ENCODE measurements at regions not wholly inside any gene's neighbourhood (a gene's known extent, or its start where the extent isn't known, plus 50 kb on each side); places are given as distances from the start of the nearest gene placed in this dataset.

GRCh38 chr3:151630938-151631441, 102.7 kb upstream of the AADACL2 start:
- no peaks in the 10 kb centered on the region for H3K4me1 ChIP-seq (replicated peaks)
- intact Hi-C loops (cut with DNase I): no loop called here
- no peak overlapping the region for H3K4me3 ChIP-seq
- no peaks in the 10 kb centered on the region for H3K27me3 ChIP-seq (replicated peaks; ENCODE audit: insufficient read depth)
- H3K36me3 ChIP-seq: no peaks in the 10 kb centered on the region
- no peak overlapping the region for H3K27ac ChIP-seq
- TF ChIP-seq POLR2A (IDR thresholded peaks at IDR 0.05) (no peak), POLR2AphosphoS5 (IDR thresholded peaks at IDR 0.05) (no peak), CTCF (IDR thresholded peaks at IDR 0.05) (no peak)
- no peaks in the 10 kb centered on the region for H3K9me3 ChIP-seq
- 47% methylated on average over 1 of the region's 1 CpG for WGBS
- no peak for DNase-seq (ENCODE audit: low spot score)

- intact Hi-C loops (cut with DNase I): no loop called here
- Histone ChIP-seq H3K27me3 (replicated peaks; ENCODE audit: insufficient read depth) (no peaks in the 10 kb centered on the region), H3K36me3 (no peaks in the 10 kb centered on the region), H3K4me1 (replicated peaks) (no peaks in the 10 kb centered on the region), H3K27ac (no peak overlapping the region), H3K9me3 (no peaks in the 10 kb centered on the region), H3K4me3 (no peak overlapping the region)
- WGBS: 78% methylated on average over 3 of the region's 3 CpGs
- no peak for TF ChIP-seq POLR2AphosphoS5 (IDR thresholded peaks at IDR 0.05)
- TF ChIP-seq POLR2A (IDR thresholded peaks at IDR 0.05): no peak
- TF ChIP-seq CTCF (IDR thresholded peaks at IDR 0.05): no peak
- DNase-seq (ENCODE audit: low spot score): no peak
Observed at GRCh38 chr3:151630035-151630434, 103.7 kb upstream of the AADACL2 start.

DNA sequence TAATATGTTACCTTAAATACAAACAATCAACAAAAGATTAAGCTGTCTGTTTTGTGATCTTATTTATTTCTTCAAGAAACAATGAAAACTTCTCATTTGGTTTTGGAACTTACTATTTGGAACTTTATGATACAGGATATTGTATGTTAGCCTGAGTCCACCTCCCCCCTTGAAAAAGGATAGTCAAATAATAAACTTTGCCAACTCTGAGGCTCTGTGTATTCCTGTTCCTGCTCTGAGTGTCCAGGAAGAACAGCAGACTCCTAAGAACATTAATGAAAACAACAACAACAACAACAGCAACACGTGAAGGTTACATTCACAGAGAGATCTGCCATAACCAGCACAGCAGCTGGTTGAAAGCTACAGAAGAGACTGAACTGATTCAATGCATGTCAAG, 108.1 kb upstream of the AADACL2 start:
- DNase-seq (ENCODE audit: low spot score): no peak
- H3K9me3 ChIP-seq: no peaks in the 10 kb centered on the region
- no peak overlapping the region for H3K4me3 ChIP-seq
- no peaks in the 10 kb centered on the region for H3K27me3 ChIP-seq (replicated peaks; ENCODE audit: insufficient read depth)
- intact Hi-C loops (cut with DNase I): no loop called here
- H3K4me1 ChIP-seq (replicated peaks): no peaks in the 10 kb centered on the region
- no peak for TF ChIP-seq POLR2A (IDR thresholded peaks at IDR 0.05)
- no peak for TF ChIP-seq CTCF (IDR thresholded peaks at IDR 0.05)
- TF ChIP-seq POLR2AphosphoS5 (IDR thresholded peaks at IDR 0.05): no peak
- WGBS: 87% methylated on average over 1 of the region's 1 CpG
- H3K27ac ChIP-seq: no peak overlapping the region
- no peaks in the 10 kb centered on the region for H3K36me3 ChIP-seq

- H3K9me3 ChIP-seq: no peaks in the 10 kb centered on the region
- H3K27ac ChIP-seq: no peak overlapping the region
- H3K4me3 ChIP-seq: no peak overlapping the region
- H3K27me3 ChIP-seq (replicated peaks; ENCODE audit: insufficient read depth): no peaks in the 10 kb centered on the region
- no peak for DNase-seq (ENCODE audit: low spot score)
- TF ChIP-seq POLR2AphosphoS5 (IDR thresholded peaks at IDR 0.05) (no peak), POLR2A (IDR thresholded peaks at IDR 0.05) (no peak), CTCF (IDR thresholded peaks at IDR 0.05) (no peak)
- no peaks in the 10 kb centered on the region for H3K4me1 ChIP-seq (replicated peaks)
- 79% methylated on average over 3 of the region's 3 CpGs for WGBS
- intact Hi-C loops (cut with DNase I): no loop called here
- H3K36me3 ChIP-seq: no peaks in the 10 kb centered on the region
Observed at GRCh38 chr3:151625086-151625485, 108.6 kb upstream of the AADACL2 start.

- Histone ChIP-seq H3K4me1 (replicated peaks) (no peaks in the 10 kb centered on the region), H3K27ac (no peak overlapping the region), H3K4me3 (no peak overlapping the region), H3K36me3 (no peaks in the 10 kb centered on the region), H3K27me3 (replicated peaks; ENCODE audit: insufficient read depth) (no peaks in the 10 kb centered on the region), H3K9me3 (no peaks in the 10 kb centered on the region)
- DNase-seq (ENCODE audit: low spot score): no peak
- no peak for TF ChIP-seq POLR2A (IDR thresholded peaks at IDR 0.05)
- intact Hi-C loops (cut with DNase I): no loop called here
Observed at GRCh38 chr3:151620071-151620470, 113.7 kb upstream of the AADACL2 start.

Data from prostate gland (tissue), 2 donors.